Uterus (tissue), 2 donors: ENCODE measurements at regions not wholly inside any gene's neighbourhood (a gene's known extent, or its start where the extent isn't known, plus 50 kb on each side); places are given as distances from the start of the nearest gene placed in this dataset.

Source experiments
- CTCF ChIP-seq, 4 experiments: fragments of 200-600 bp in 2 of 4; fragments of 450-650 bp in 2 of 4; sonication (generic) in 2 of 4; IDR thresholded peaks; one replicate each; pipeline ENCODE4 v1.5.1; 2016 to 2019; ENCODE audit warnings: antibody characterized with exemption in 4 of 4, mild to moderate bottlenecking in 2 of 4, moderate library complexity in 1 of 4
- POLR2A ChIP-seq, 2 donors: fragments of 450-650 bp; IDR thresholded peaks; one replicate each; pipeline ENCODE4 v1.6.1; 2016; ENCODE audit warnings: antibody characterized with exemption in 2 of 2, mild to moderate bottlenecking in 1 of 2, moderate library complexity in 1 of 2

GRCh38 chr3:144407335-144407734, 435.7 kb downstream of the DIPK2A start:
- TF ChIP-seq CTCF (IDR thresholded peaks at IDR 0.05) (no peak), POLR2A (IDR thresholded peaks at IDR 0.05) (no peak)
